ENCODE measurements at regions not wholly inside any gene's neighbourhood (a gene's known extent, or its start where the extent isn't known, plus 50 kb on each side); places are given as distances from the start of the nearest gene placed in this dataset.

DNA sequence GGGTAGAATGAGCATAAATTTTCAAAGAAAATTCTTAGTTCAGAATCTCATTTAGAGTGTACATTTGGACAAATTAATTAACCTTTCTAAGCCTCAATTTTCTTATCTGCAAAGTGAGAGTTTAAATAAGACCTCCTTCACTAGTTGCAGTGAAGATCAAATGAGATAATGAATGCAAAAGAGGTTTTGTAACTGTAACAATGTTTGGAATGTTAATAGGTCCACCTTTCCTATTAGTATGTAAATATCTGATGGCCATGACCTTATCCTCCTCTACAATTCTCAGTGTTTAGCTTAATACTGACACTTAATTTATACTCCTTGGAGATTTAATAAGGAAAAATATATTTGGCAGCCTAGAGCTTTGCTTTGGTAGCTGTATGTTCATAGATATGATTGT lies 138.8 kb downstream of the GABRG1 start:
- DNase-seq: no peak

DNA sequence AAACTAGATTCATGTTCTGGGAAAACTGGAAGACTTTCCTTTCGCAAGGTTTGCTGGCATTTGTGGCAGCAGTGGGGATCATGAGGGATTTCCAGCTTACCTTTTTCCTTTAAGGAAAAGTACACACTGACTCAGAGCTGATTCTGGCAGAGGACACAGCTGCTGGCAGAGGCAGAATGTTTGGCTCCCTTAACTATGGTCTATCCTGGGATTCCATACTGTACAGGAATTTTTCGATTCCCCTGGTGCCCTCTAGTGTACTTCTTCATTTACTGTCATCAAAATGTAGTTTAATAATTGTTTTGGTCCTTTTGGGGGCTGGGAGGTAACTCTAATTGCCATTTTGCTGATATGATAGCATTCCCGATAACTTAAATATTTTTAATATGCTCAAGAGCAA lies 152.7 kb downstream of the GABRG1 start:
- DNase-seq: no peak

DNA sequence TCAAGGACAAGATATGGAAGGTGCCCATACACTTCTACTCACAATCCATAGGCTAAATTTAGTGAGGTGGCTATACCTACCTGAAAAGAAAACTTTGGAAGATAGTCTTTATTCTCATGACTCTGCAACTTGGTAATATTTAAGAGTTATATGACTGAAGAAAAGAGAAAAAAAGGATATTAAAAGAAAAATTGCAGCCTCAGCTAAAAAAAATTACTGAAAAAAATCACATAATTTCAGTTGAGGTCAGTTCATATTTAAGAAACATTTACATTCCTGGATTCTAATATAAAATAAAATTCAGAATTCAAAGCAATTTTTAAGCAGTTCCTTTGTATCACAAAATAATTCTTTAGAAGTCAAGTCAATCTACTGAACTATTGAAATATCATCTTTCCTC lies 166.5 kb downstream of the GABRG1 start:
- no peak for DNase-seq

DNA sequence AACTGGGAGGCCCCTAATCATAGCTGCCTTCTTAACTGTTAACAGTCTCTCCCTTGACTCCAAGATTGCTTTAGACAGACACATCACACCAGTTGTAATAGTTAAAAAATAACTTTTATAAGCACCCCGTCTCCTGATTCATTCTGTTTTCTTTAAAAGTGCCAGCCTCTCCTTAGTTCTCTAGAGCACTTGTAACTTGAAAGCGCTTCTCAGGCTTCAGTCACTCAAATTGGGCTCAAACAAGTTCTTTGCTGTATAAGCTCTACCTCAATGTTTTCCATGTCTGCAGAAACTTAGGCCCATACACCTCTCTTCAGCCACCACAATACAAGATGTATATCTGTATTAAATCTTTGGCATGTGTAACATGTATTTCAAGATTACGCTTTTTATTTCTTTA lies 169.6 kb downstream of the GABRG1 start:
- no peak for DNase-seq

DNA sequence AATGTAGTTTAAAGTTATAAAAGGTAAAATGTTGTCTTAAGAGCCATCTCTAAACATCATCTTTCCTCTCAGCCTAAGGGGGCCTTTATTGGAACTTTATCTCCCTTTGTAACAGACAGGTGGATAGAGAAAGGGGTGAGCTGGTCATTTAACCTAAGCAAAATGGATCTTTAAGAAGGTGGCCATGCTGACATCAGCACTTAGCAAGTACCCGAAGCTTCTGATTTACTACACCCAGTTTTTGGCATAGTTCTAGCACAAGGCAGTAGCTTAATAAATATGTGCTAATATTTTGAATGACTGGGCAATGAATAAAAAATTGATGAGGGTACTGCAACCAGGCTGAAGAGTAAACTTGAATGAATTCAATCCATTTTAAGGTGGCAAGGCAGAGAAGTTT lies 172.7 kb downstream of the GABRG1 start:
- DNase-seq: no peak

DNA sequence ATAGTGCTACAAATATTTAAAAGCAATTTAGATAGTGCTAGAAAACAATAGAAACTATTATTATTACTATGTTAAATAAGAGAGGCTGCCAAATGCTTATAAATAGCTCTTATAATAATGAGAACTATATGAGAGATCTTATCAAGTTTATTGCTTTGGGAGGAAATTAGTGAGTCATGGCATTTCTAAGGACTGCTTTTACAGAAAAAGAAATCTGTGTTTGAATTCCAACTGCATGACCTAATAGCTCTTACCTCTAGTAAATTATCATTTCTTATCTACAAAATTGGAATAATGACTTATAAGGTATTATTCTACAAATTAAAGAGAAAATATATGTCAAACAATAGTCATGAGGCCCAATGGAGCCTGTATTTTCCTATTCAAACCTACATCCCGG lies 177.2 kb downstream of the GABRG1 start:
- DNase-seq: no peak

DNA sequence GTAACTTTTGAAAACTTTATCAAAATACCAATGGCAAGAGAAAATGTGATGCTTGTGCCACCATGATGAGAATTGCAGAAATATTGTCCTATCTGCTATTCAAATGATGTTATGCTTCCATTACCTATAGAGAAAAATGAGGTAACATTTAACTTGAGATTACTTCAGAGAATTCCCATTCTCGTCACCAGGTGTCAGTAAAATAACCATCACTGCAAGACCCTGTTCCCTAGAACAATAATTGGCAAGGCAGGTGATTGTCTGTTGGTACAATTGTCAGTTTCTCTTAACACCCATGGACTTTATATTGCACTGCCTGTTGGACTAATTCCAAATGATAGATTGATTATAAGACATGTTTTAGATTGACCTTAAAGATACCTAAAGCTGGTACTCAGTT lies 179.9 kb downstream of the GABRG1 start:
- peak; percentile 63 for DNase-seq

DNA sequence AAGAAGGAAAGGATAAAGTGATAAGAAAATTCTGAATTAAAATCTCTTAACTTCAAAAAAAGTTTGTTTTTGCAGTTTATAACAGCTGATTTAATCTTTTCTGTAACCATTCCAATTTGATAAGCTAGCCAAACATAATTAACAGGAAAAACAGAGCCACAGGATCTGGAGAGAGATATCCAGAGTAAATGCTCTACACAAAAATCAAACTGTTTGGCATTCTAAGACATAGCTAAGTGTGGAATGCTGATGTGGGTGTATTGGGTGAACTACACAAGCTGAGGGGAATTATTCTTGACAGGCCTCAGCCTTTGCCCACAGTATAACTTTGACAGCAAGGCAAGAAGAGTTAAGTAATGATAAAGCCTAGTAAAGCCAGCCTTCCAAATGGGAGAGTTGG lies 184.8 kb downstream of the GABRG1 start:
- no peak for DNase-seq

DNA sequence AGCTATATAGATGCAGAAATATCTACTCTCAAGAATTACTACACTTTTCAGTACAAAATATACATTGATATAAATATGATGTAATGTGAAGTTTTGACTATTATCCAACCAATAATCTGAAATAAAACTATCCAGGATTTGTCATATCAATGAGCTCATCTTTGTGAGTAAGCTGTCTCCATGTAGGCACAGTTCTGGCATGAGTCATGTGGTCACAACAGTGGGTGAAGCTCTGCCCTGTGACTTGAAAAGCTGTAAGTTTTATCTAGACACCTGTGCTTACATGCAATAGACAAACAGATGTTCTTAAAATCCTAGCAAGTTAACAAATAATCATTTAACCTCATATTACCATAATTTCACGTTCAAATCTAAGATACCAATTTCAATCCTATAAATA lies 192.7 kb downstream of the GABRG1 start:
- no peak for DNase-seq

DNA sequence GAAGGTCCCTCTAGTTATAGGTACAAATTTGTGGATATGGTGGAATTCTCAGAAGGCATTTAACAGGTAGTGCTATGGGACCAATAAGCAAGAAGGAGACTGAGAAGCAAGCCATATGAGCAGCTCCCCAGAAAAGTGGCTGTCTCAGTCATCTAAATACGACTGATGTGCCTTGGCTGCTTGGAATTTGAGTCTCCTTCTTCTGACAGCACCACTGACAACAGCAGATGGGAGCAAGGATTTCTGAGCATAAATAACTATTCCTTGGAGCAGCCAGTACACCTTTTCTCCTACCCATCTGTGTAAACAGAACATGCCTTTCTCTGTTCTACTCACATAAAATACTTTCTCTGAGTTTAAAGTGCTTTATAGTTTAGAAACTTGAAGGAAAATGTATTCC lies 196.2 kb downstream of the GABRG1 start:
- DNase-seq: no peak

DNA sequence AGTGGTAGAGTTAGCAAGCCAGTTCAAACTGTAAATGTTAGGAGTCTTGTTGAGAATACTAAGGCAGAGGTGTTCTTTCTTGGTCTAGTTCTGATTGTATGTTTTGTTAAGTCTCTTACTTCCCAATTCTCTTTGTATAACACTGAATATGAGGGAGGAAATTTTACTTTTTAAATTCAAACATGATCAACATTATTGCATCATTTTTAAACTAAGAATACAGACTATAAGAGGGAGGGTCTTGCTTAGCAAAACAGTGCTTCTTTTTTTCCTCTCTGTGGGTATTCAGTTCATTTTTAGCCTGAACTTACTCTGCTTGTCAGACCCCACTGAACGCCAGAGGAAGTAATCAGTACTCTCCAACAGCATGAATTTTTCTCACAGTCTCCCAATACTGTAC lies 198.0 kb downstream of the GABRG1 start:
- no peak for DNase-seq

DNA sequence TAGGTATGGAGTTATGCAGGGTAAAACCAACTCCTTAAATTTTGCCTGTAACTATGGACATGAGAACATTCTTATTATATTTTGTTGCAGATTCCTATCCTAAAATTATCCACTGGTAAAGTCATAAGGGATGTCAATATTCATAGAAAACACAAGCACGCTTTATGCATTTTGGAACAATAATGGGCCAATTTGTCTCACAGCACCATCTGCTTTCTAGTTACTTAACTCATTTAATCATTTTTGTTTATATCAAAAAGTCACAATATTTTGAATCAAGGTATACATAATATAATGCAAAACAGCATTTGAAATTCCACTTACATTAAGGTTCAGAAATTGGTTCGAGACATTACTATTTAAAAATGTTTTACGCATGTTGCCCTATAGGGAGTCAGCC lies 203.0 kb downstream of the GABRG1 start:
- DNase-seq: no peak

DNA sequence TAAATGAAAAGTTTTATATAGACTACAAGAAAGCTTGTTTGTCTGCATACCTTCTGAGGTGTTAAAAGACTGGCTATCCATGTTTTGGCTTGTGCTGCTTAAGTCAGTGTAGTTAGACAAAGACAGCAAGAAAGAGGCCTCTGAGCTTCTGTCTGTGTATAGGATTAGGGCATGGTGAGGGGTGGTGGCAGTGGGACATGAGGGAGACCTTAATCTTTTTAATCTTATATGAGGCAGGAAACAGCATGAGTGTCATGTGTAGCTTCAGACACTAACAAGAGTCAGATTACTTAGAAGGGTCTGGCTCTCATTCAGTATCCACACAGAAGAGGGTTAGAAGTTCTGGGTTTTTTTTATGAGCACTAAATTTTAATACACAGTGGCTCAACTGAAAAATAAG lies 213.3 kb downstream of the GABRG1 start:
- DNase-seq: no peak

DNA sequence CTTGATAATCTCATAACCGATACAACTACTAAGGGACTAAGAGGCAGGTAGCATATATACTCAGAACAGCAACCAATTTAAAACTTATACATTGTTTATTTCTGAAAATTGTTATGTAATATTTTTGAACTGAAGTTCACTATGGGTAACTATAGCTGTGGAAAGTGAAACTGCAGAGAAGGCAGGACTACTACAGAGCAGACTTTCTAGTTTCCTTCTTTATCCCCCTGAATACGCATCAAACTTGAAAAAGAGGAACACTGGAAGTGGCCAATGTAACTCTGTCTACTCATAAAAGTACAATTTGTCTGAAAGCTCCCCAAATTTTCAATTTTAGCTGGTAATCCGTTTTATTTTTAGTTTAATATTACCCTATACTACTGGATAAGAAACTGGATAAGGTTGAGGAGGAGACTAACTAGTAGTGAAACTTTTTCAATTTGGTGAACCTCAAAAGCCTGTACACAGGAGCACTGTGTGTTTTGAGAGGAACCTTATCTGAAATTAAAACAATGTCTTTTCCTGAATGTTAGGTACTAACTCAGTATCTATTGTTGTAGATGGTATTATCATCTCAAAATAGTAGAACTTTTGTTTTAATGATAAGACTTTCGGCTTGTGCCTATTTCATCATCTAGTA lies 225.8 kb downstream of the GABRG1 start:
- no peak for DNase-seq

DNA sequence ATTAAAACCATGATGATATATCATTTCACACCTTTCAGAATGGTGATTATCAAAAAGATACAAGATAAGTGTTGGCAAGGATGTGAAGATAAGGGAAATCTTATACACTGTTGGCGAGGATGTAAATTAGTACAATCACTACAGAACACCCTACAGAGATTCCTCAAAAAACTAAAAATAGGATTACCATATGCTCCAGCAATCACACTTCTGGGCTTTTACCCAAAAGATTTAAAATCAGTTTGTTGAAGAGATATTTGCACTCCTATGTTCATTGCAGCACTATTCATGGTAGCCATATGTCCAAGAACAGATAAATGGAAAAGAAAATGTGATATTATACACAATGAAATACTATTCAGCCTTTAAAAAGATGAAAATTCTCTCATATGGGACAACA lies 240.4 kb downstream of the GABRG1 start:
- DNase-seq: no peak

DNA sequence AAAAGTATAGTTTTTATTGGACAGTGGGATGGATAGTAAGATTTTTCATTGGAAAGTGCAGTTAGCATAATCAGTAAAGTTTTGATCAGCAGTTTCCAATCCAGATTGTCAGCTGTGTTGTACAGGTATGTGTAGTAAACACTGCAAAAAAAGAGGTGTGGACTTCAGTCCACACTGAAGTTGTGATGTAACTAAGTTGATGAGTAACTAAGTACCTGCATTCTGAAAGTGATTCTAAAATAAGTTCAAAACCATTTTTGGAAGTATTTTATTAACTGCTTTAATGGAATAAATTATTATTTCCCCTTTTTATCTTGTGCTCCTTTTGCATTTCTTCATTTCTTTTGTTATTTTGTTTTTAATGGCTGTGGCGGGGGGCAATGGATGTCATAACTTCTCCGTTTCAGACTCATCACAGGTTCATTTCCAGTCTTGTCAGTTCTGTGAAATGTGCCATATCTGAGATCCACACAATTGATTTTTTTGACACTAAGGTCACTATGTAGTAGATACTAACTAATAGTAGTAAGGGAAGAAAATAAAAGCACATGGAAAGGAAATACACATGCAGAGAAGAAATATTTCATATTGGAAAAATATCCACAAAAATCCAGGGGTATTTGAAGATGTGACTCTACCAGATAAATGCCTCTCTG lies 247.5 kb downstream of the GABRG1 start:
- no peak for DNase-seq

DNA sequence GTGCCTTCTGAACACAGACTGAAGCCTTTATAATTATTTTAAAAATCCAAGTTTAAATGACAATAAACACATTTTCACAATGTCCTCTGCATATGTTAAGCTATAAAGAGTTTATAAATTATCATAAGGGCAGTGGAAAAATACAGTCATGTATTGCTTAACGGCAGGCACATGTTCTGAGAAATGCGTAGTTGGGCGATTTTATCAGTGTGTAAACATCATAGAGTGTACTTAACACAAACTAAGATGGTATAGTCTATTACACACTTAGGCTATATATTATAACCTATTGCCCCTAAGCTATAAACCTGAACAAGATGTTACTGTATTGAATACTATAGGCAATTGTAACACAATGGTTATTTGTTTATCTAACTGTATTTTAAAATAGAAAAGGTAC lies 254.7 kb downstream of the GABRG1 start:
- DNase-seq: no peak

DNA sequence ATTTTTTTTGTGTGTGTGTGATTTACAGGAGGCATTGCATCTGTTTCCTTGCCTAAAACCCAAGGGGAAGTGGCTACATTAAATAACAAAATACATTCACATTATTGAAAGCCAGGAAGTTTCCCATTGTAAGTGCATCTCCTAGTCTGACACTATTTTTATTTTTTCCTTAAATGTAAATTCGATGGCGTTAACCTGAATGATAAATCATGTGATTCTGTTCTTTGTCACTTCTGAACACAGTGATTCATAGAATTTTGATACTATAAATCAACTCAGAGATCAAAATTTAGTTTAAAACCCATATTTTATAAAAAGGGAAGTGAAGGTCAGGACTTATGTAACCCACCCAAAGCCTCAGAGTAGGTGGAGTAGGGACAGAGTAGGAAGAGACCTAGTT lies 258.1 kb downstream of the GABRG1 start:
- DNase-seq: no peak

DNA sequence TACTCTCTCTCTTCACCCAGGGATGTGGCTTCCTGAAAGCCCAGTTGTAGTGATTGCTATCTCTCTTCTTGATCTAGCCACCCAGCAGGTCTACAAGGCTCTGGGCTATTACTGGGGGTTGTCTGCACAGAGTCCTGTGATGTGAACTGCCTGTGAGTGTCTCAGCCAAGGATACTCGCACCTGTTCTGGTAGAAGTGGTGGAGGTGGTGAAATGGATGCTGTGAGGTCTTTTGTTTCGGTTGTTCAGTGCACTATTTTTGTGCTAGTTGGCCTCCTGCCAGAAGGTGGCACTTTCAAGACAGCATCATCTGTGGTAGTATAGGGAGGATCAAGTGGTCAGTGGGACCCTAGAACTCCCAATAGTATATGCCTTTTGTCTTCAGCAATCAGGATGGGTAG lies 268.0 kb downstream of the GABRG1 start:
- DNase-seq: no peak

DNA sequence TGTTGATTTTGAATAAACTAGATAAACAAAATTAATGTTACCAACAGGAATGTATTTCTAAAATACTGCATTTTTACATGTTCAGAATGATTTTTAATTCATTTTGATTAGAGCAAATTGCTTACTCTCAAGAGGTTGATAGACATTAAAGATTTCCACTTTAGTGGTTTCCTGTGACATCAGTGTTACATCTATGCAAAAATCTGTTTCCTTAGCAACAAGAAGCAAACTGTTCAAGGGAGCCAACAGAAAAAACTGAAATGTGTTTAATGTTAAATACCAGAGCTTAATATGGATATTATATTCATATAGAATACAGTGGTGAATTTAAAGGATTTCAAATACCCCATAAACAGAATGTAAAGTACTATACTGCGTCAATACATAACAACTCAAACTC lies 277.8 kb downstream of the GABRG1 start:
- no peak for DNase-seq

DNA sequence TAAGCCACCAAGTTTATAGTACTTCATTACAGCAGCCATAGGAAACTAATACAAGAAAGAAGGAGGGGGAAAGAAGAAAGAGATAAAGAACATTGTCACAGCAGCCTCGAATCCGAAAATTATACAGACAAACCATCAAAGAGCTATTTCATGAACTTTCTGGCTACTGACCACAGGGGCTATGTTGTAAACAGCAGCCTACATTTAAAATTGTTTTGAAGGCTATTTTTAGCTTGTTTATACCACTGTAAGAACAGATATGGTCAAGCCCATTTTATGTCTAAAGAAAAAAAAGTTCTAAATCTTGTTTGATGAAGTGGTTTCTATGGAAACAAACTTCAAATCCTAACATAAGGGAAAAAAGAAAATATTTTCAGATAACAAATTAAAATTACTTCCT lies 282.1 kb downstream of the GABRG1 start:
- no peak for DNase-seq

DNA sequence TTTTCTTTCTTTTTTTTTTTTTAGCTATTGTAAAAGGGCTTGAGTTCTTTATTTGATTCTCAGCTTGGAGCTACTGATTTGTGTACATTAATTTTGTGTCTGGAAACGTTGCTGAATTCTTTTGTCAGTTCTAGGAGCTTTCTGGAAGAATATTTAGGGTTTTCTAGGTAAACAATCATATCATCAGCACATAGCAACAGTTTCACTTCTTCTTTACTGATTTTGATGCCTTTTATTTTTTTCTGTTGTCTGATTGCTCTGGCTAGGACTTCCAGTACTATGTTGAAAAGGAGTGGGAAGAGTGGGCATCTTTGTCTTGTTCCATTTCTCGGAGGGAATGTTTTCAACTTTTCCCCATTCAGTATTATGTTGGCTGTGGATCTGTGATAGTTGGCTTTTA lies 292.2 kb downstream of the GABRG1 start:
- DNase-seq: no peak

DNA sequence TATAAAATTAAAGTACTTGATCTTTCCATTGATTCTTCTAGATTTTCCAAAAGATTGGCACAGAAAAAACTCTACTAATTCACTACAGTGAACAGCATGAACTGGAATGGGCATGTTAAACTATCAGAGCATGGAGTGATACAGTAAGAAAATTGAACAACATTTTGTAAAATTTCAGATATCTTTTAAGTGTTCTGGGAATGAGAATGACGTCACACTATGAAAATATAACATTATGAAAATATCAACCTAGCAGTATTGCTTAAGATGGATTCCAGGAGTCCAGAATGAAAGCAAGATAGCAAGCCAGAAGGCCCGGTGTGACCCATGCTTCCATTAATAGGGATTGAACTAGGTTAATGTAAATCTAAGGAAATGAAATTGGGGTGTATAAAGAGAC lies 319.9 kb downstream of the GABRG1 start:
- DNase-seq: no peak

DNA sequence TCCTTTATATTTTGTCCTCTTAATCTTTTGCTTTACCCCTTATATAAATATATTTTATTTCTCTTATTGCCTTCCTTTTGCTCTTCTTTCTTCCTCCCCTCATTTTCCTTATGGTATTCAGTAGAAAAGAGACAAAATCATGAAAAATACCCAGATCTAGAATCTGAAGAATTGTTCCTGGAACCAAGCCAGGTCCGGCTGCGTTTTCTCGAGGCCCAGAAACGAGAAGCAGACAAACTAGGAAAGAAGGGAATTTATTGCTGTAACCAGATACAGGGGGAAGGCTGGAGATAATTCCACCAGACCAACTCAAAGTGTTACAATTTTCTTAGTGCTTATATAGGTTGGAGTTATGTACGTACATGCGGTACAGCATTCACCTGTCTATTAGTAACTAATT lies 328.7 kb downstream of the GABRG1 start:
- no peak for DNase-seq

DNA sequence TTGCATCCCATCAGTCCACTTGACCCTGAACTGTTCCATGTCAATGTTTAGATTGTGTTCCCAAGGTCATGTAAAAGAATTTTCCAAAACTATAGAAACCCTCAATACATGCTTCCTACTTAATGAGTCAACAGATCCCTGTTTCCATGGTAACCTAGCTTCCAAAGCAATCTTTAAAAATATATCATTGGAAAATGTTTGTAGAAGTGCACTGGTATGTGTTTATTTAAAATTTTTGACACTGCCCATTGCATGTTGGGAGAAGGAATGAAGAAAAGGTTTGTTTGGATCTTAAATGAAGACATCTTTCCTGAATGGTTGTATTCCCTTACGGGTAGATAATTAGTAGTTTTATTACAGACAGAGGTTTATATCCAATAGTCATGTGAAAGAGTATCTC lies 345.3 kb downstream of the GABRG1 start:
- no peak for DNase-seq

Measured in hematopoietic multipotent progenitor cell treated with erythropoietin and hydrocortisone succinate and interleukin-3 and kit ligand, for 8 days (in vitro differentiated cells).